Panc1 (cell line): ENCODE measurements at regions not wholly inside any gene's neighbourhood (a gene's known extent, or its start where the extent isn't known, plus 50 kb on each side); places are given as distances from the start of the nearest gene placed in this dataset.

Experiments
- ATAC-seq: fragments of 200-7000 bp; cut with Tn5 transposase; 2 replicates; pipeline ENCODE4 v1.9.1; 2020; ENCODE audit warnings: mild to moderate bottlenecking, moderate library complexity
- BruUV-seq: library from RNA; stranded (reverse); fragments of 400-500 nt; replicated peaks from 2 replicates; lab custom pipeline; 2021; lab: Mats Ljungman, UMichigan
- CTCF ChIA-PET: fragments of 300-600 bp; sonication (Branson Sonifier 250); formaldehyde crosslinking; loops from one replicate; lab custom pipeline; 2022; ENCODE audit warnings: antibody characterized with exemption; lab: Charles Lee
- POLR2A ChIA-PET: fragments of 300-600 bp; sonication (Branson Sonifier 250); formaldehyde crosslinking; loops from one replicate; lab custom pipeline; 2022; ENCODE audit warnings: antibody characterized with exemption; lab: Charles Lee
- DNase-seq: peaks from one replicate; pipeline ENCODE4 v3.0.0-alpha.2; 2010; ENCODE audit warnings: low read depth, low spot score
- H3K27ac ChIP-seq: 2 replicates; pipeline ENCODE4 v1.5.1; 2011; ENCODE audit warnings: mild to moderate bottlenecking, low read length, inconsistent platforms
- H3K27me3 ChIP-seq: fragments of 200-500 bp; sonication (Bioruptor generic); 2 replicates; pipeline ENCODE4 v1.6.0; 2014; ENCODE audit warnings: low read length, inconsistent platforms; ENCODE audit not compliant: control insufficient read depth, insufficient read depth
- H3K36me3 ChIP-seq: fragments of 200-500 bp; sonication (Bioruptor generic); 2 replicates; pipeline ENCODE4 v1.5.1; 2014; ENCODE audit warnings: inconsistent platforms, mild to moderate bottlenecking, low read length, moderate library complexity; ENCODE audit not compliant: control insufficient read depth, insufficient read depth
- H3K4me1 ChIP-seq: 2 replicates; pipeline ENCODE4 v1.5.1; 2011; ENCODE audit warnings: inconsistent platforms, mild to moderate bottlenecking, low read length, moderate library complexity; ENCODE audit not compliant: control insufficient read depth, insufficient read depth
- H3K4me3 ChIP-seq, 2 experiments: 2 replicates each; pipeline ENCODE4 v1.5.1; 2011 to 2012; ENCODE audit warnings: low read depth in 2 of 2, low read length in 2 of 2, mild to moderate bottlenecking in 2 of 2, inconsistent platforms in 1 of 2, moderate library complexity in 1 of 2
- H3K9me3 ChIP-seq: fragments of 200-500 bp; sonication (Bioruptor generic); 2 replicates; pipeline ENCODE4 v1.5.1; 2014; ENCODE audit warnings: low read depth, mild to moderate bottlenecking, inconsistent platforms, low read length, moderate library complexity; ENCODE audit not compliant: control insufficient read depth, insufficient read depth
- POLR2AphosphoS5 ChIP-seq: IDR thresholded peaks from 2 replicates; pipeline ENCODE4 v1.6.1; 2012; ENCODE audit warnings: mild to moderate bottlenecking, low read depth, low read length, moderate library complexity
- SIN3A ChIP-seq: IDR thresholded peaks from 2 replicates; pipeline ENCODE4 v1.6.1; 2012; ENCODE audit warnings: low read depth, mild to moderate bottlenecking, low read length, moderate library complexity, borderline replicate concordance; ENCODE audit not compliant: insufficient read depth
- TCF7L2 ChIP-seq: IDR thresholded peaks from 2 replicates; pipeline ENCODE4 v1.6.1; 2011; ENCODE audit warnings: mild to moderate bottlenecking, low read depth, low read length, inconsistent platforms
- in situ Hi-C: cut with HindIII; loops from 2 replicates; pipeline ENCODE4 v1.10.0; 2016; ENCODE audit warnings: low sequenced_read_pairs, low pct_unique_long_range_greater_than_20kb
- intact Hi-C: fragments of 100-400 bp; cut with micrococcal nuclease; formaldehyde crosslinking; loops from one replicate; pipeline ENCODE4 v1.10.0; 2022; ENCODE audit not compliant: unreplicated experiment
- TF ChIP-seq, protein P1 (sequence below), 2 experiments: IDR thresholded peaks; 2 replicates each; pipeline ENCODE4 v1.6.1; 2011 to 2012; ENCODE audit warnings: low read depth in 2 of 2, control low read depth in 1 of 2, low read length in 1 of 2, mild to moderate bottlenecking in 1 of 2, moderate library complexity in 1 of 2; ENCODE audit not compliant: insufficient read depth in 1 of 2
- TF ChIP-seq, protein P2 (sequence below): fragments of 450-650 bp; IDR thresholded peaks from 2 replicates; pipeline ENCODE4 v1.5.1; 2017; ENCODE audit warnings: mild to moderate bottlenecking

DNA sequence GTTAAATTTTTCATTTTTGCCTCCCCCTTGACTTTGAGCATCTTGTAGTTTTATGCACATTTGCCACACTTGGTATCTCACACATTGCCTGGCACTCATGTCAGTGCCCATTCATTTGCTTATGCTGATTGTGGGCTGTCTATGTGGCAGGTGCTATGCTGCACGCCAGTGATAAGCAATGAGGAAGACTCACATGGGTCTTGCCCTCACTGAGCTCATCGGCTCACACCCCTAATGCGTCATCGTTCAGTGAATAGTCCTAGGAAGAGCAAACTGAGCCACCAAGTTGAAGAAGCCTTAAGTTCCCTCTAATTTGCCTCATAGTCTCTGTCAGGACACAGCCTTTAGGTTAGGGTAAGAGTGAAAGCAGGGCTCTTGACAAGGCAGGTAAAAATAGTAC lies 209.4 kb upstream of the IL12B start:
- H3K36me3 ChIP-seq, result no peaks in the 10 kb centered on the region; the same call in 1 of the 2 replicates
- BruUV-seq, result no TSS peak
- in situ Hi-C loops, result no loop called here

DNA sequence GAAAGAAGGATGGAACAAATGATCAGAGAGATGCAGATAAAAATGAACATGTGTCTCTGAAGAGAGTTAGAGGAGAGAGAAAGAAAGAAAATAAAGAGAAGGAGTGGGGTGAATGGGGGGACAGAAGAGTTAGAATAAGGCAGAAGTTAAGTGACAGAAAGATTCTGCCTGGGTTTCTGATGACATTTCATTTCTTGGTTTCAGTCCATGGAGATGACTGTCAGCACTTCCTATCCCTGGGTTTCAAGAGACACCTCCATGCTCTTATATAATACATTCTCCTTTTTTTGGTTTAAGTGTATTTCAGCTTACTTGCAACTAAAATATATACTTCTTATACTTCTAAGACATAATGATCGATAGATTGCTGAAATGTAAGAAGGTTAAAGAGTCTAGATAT lies 213.0 kb upstream of the IL12B start:
- in situ Hi-C loops, result no loop called here
- ChIA-PET CTCF (no interaction called here), POLR2A (no interaction called here)
- TF ChIP-seq POLR2AphosphoS5 (no peak), TCF7L2 (no peak), SIN3A (no peak)
- TF ChIP-seq, protein P1, sequence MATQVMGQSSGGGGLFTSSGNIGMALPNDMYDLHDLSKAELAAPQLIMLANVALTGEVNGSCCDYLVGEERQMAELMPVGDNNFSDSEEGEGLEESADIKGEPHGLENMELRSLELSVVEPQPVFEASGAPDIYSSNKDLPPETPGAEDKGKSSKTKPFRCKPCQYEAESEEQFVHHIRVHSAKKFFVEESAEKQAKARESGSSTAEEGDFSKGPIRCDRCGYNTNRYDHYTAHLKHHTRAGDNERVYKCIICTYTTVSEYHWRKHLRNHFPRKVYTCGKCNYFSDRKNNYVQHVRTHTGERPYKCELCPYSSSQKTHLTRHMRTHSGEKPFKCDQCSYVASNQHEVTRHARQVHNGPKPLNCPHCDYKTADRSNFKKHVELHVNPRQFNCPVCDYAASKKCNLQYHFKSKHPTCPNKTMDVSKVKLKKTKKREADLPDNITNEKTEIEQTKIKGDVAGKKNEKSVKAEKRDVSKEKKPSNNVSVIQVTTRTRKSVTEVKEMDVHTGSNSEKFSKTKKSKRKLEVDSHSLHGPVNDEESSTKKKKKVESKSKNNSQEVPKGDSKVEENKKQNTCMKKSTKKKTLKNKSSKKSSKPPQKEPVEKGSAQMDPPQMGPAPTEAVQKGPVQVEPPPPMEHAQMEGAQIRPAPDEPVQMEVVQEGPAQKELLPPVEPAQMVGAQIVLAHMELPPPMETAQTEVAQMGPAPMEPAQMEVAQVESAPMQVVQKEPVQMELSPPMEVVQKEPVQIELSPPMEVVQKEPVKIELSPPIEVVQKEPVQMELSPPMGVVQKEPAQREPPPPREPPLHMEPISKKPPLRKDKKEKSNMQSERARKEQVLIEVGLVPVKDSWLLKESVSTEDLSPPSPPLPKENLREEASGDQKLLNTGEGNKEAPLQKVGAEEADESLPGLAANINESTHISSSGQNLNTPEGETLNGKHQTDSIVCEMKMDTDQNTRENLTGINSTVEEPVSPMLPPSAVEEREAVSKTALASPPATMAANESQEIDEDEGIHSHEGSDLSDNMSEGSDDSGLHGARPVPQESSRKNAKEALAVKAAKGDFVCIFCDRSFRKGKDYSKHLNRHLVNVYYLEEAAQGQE (IDR thresholded peaks at IDR 0.05; ENCODE audit: insufficient read depth in 1 of 2, low read depth in 2 of 2, low read length in 1 of 2), result no peak
- TF ChIP-seq, protein P2, sequence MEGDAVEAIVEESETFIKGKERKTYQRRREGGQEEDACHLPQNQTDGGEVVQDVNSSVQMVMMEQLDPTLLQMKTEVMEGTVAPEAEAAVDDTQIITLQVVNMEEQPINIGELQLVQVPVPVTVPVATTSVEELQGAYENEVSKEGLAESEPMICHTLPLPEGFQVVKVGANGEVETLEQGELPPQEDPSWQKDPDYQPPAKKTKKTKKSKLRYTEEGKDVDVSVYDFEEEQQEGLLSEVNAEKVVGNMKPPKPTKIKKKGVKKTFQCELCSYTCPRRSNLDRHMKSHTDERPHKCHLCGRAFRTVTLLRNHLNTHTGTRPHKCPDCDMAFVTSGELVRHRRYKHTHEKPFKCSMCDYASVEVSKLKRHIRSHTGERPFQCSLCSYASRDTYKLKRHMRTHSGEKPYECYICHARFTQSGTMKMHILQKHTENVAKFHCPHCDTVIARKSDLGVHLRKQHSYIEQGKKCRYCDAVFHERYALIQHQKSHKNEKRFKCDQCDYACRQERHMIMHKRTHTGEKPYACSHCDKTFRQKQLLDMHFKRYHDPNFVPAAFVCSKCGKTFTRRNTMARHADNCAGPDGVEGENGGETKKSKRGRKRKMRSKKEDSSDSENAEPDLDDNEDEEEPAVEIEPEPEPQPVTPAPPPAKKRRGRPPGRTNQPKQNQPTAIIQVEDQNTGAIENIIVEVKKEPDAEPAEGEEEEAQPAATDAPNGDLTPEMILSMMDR, result no peak
- no peak overlapping the region for H3K27ac ChIP-seq
- intact Hi-C loops, result no loop called here
- H3K36me3 ChIP-seq, result no peaks in the 10 kb centered on the region
- no peaks in the 10 kb centered on the region for H3K4me1 ChIP-seq
- no peak for ATAC-seq
- BruUV-seq, result no TSS peak
- H3K27me3 ChIP-seq, result no peaks in the 10 kb centered on the region
- no peak for DNase-seq
- peaks cover 5% of the 10 kb centered on the region; the same call in 1 of the 2 replicates for H3K9me3 ChIP-seq
- H3K4me3 ChIP-seq, result no peak overlapping the region

More for the DNA sequence above, 209.4 kb upstream of the IL12B start:
- Histone ChIP-seq H3K9me3 (no peaks in the 10 kb centered on the region), H3K27me3 (no peaks in the 10 kb centered on the region), H3K27ac (no peak overlapping the region), H3K4me3 (no peak overlapping the region), H3K4me1 (no peaks in the 10 kb centered on the region)
- POLR2A ChIA-PET, result no interaction called here
- no peak for ATAC-seq
- intact Hi-C loops, result no loop called here
- TF ChIP-seq SIN3A, result no peak
- no peak for TF ChIP-seq TCF7L2
- TF ChIP-seq, protein P1 (IDR thresholded peaks at IDR 0.05; ENCODE audit: insufficient read depth in 1 of 2, low read depth in 2 of 2, low read length in 1 of 2), result no peak
- TF ChIP-seq, protein P2, result no peak
- no peak for TF ChIP-seq POLR2AphosphoS5
- CTCF ChIA-PET, result no interaction called here
- DNase-seq, result no peak
